OCI-LY3 (cell line): ENCODE measurements at regions not wholly inside any gene's neighbourhood (a gene's known extent, or its start where the extent isn't known, plus 50 kb on each side); places are given as distances from the start of the nearest gene placed in this dataset.

Experiments
- H2AFZ ChIP-seq: fragments of 200-600, 300-600 bp; shearing (Covaris generic); 2 replicates; pipeline ENCODE4 v1.6.0; 2014; ENCODE audit warnings: antibody characterized with exemption, low read depth, low read length
- H3K27ac ChIP-seq: fragments of 200-600, 300-600 bp; sonication (generic); 2 replicates; pipeline ENCODE4 v1.5.1; 2014; ENCODE audit warnings: mild to moderate bottlenecking, low read length, moderate library complexity, mixed read lengths
- H3K27me3 ChIP-seq: fragments of 200-600, 300-600 bp; sonication (generic); 2 replicates; pipeline ENCODE4 v1.6.1; 2014; ENCODE audit warnings: low read depth, low read length, mixed read lengths
- H3K36me3 ChIP-seq: fragments of 200-600, 300-600 bp; sonication (generic); replicated peaks from 2 replicates; pipeline ENCODE3; 2014; ENCODE audit warnings: low read depth, low read length, mixed read lengths
- H3K4me1 ChIP-seq: fragments of 300-600, 200-600 bp; sonication (generic); 2 replicates; pipeline ENCODE4 v1.6.1; 2014; ENCODE audit warnings: low read length, mixed read lengths
- H3K4me2 ChIP-seq: fragments of 200-600, 300-600 bp; sonication (generic); 2 replicates; pipeline ENCODE4 v1.6.1; 2014; ENCODE audit warnings: low read length, mixed read lengths
- H3K4me3 ChIP-seq: fragments of 300-600, 200-600 bp; sonication (generic); 2 replicates; pipeline ENCODE4 v1.5.1; 2014; ENCODE audit warnings: antibody characterized with exemption, mild to moderate bottlenecking, low read length, moderate library complexity
- H3K79me2 ChIP-seq: fragments of 300-600, 200-600 bp; shearing (Covaris generic); 2 replicates; pipeline ENCODE4 v1.6.1; 2014; ENCODE audit warnings: mild to moderate bottlenecking, low read length, mixed read lengths
- H3K9ac ChIP-seq: fragments of 300-600, 200-600 bp; shearing (Covaris generic); 2 replicates; pipeline ENCODE4 v1.6.0; 2014; ENCODE audit warnings: mild to moderate bottlenecking, low read length, moderate library complexity
- H3K9me3 ChIP-seq: fragments of 200-600, 300-600 bp; shearing (Covaris generic); 2 replicates; pipeline ENCODE4 v1.6.1; 2014; ENCODE audit warnings: low read length, mixed read lengths; ENCODE audit not compliant: insufficient read depth
- H4K20me1 ChIP-seq: fragments of 200-600, 300-600 bp; sonication (generic); 2 replicates; pipeline ENCODE4 v1.6.1; 2016; ENCODE audit warnings: low read length, mixed read lengths; ENCODE audit not compliant: insufficient read depth
- CTCF ChIP-seq: fragments of 200-600, 300-600 bp; sonication (generic); IDR thresholded peaks from 2 replicates; pipeline ENCODE4 v1.5.1; 2014; ENCODE audit warnings: antibody characterized with exemption, low read length, low read depth
- EZH2phosphoT487 ChIP-seq: fragments of 200-600 bp; shearing (Covaris generic); IDR thresholded peaks from 2 replicates; pipeline ENCODE4 v1.6.1; 2018; ENCODE audit warnings: antibody characterized with exemption, mixed run types, low read depth

DNA sequence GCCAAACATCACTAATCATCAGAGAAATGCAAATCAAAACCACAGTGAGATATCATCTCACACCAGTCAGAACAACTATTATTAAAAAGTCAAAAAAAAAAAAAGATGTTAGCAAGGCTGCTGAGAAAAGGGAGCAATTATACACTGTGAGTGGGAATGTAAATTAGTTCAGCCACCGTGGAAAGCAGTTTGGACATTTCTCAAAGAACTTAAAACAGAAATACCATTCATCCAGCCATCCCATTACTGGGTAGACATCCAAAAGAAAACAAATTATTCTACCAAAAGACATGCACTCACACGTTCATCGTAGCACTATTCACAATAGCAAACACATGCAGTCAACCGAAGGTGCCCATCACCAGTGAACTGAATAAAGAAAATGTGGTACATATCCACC lies 213.9 kb downstream of the TTLL2 start:
- no peak overlapping the region for H3K4me3 ChIP-seq
- H3K36me3 ChIP-seq: no peaks in the 10 kb centered on the region
- H3K27me3 ChIP-seq: no peaks in the 10 kb centered on the region
- TF ChIP-seq CTCF (no peak), EZH2phosphoT487 (no peak)
- H3K4me2 ChIP-seq: no peak overlapping the region
- no peaks in the 10 kb centered on the region for H4K20me1 ChIP-seq
- H2AFZ ChIP-seq: no peak overlapping the region
- H3K9ac ChIP-seq: no peak overlapping the region
- H3K4me1 ChIP-seq: no peaks in the 10 kb centered on the region
- no peaks in the 10 kb centered on the region for H3K79me2 ChIP-seq
- no peak overlapping the region for H3K27ac ChIP-seq
- peaks cover 9% of the 10 kb centered on the region; the same call in 1 of the 2 replicates for H3K9me3 ChIP-seq

GRCh38 chr6:167540796-167541195 lies 215.9 kb downstream of the TTLL2 start:
- H2AFZ ChIP-seq: no peak overlapping the region
- TF ChIP-seq CTCF (no peak), EZH2phosphoT487 (no peak)
- H3K9ac ChIP-seq: no peak overlapping the region
- H3K27ac ChIP-seq: no peak overlapping the region
- peaks cover 3% of the 10 kb centered on the region; the same call in 1 of the 2 replicates for H3K27me3 ChIP-seq
- no peak overlapping the region for H3K4me2 ChIP-seq
- no peaks in the 10 kb centered on the region for H4K20me1 ChIP-seq
- H3K79me2 ChIP-seq: no peaks in the 10 kb centered on the region
- H3K36me3 ChIP-seq: no peaks in the 10 kb centered on the region
- no peaks in the 10 kb centered on the region for H3K4me1 ChIP-seq
- H3K9me3 ChIP-seq: peaks cover 2% of the 10 kb centered on the region; the same call in 1 of the 2 replicates
- no peak overlapping the region for H3K4me3 ChIP-seq

- H3K4me2 ChIP-seq: no peak overlapping the region
- H2AFZ ChIP-seq: no peak overlapping the region
- H3K36me3 ChIP-seq: no peaks in the 10 kb centered on the region
- H3K4me1 ChIP-seq: no peaks in the 10 kb centered on the region
- H3K9ac ChIP-seq: no peak overlapping the region
- H4K20me1 ChIP-seq: no peaks in the 10 kb centered on the region
- no peaks in the 10 kb centered on the region for H3K9me3 ChIP-seq
- peaks cover 7% of the 10 kb centered on the region; the same call in 1 of the 2 replicates for H3K27me3 ChIP-seq
- H3K4me3 ChIP-seq: no peak overlapping the region
- no peak for TF ChIP-seq EZH2phosphoT487
- TF ChIP-seq CTCF: no peak
- no peaks in the 10 kb centered on the region for H3K79me2 ChIP-seq
- no peak overlapping the region for H3K27ac ChIP-seq
Measured at GRCh38 chr6:167541544-167541943, 216.7 kb downstream of the TTLL2 start.

DNA sequence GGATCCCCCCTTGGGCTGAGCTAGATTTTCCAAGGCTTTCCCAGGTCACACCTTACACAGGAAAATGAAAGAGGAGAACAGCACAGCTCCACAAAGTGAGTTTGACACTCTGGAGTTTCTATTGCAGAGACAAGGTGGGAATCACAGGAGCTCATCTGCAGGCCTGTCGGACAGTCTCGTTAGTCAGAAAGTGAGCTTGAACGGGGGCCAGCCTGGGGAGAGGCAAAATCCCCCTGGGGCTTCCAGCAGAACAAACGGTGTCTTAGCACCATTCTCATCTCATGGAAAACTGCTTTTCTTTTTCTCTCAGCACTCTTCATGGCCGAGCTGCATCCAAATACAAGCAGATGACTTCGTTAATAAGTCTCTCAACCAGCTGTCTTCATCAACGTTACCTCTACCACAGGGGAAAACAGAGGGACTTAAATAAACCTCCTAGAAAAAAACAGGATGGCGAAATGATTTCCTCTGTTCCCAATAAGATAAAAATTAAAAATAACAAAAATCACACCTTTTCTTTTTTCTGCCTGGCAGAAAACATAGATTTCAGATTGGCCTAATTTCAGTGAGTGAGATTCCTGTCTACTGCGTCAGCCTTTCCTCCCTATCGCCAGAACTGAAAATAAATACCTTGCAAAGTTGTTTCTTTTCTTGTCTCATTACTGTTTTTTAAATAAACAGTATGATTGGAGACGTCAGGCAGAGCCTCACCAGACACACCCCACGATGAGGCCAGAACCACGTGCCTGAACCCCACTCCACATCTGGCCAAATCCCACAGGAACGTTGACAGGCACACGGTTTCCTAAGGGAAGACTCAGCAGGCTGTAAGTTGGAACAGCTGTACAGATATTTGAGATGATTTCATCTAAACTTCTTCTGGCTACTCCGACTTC lies 219.0 kb downstream of the TTLL2 start:
- H3K9me3 ChIP-seq: no peaks in the 10 kb centered on the region
- peaks cover 7% of the 10 kb centered on the region; the same call in 1 of the 2 replicates for H3K27me3 ChIP-seq
- H3K4me1 ChIP-seq: 0 out of 2 replicates have a peak, but pooled peaks cover 4% of the 10 kb centered on the region
- H3K4me3 ChIP-seq: no peak overlapping the region
- no peak overlapping the region for H3K4me2 ChIP-seq
- H4K20me1 ChIP-seq: no peaks in the 10 kb centered on the region
- no peak for TF ChIP-seq EZH2phosphoT487
- TF ChIP-seq CTCF: no peak
- H3K36me3 ChIP-seq: no peaks in the 10 kb centered on the region
- H3K9ac ChIP-seq: no peak overlapping the region
- no peaks in the 10 kb centered on the region for H3K79me2 ChIP-seq
- H3K27ac ChIP-seq: no peak overlapping the region
- no peak overlapping the region for H2AFZ ChIP-seq
